ENCODE measurements at regions not wholly inside any gene's neighbourhood (a gene's known extent, or its start where the extent isn't known, plus 50 kb on each side); places are given as distances from the start of the nearest gene placed in this dataset.

DNA sequence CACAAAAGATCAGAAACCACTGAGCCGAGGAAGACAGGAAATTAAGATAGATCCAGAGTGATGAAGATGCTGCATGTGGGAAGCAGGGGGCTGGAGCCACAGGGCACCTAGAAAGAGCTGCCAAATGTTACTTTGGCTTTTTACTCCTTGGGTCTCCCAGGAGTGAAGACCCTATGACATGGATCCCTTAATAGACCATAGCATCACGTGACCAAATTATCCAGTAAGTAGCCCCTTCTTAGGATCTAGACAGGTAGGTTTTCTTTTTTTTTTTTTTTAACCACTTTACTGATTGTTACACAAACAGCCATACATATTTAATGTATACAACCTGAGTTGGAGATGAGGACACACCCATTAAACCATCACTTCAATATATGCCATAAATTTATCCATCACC, 183.9 kb upstream of the SOX21 start:
- H3K9me3 ChIP-seq (ENCODE audit: low read depth), result no peaks in the 10 kb centered on the region
- no peaks in the 10 kb centered on the region for H3K36me3 ChIP-seq
- TF ChIP-seq, protein P1, sequence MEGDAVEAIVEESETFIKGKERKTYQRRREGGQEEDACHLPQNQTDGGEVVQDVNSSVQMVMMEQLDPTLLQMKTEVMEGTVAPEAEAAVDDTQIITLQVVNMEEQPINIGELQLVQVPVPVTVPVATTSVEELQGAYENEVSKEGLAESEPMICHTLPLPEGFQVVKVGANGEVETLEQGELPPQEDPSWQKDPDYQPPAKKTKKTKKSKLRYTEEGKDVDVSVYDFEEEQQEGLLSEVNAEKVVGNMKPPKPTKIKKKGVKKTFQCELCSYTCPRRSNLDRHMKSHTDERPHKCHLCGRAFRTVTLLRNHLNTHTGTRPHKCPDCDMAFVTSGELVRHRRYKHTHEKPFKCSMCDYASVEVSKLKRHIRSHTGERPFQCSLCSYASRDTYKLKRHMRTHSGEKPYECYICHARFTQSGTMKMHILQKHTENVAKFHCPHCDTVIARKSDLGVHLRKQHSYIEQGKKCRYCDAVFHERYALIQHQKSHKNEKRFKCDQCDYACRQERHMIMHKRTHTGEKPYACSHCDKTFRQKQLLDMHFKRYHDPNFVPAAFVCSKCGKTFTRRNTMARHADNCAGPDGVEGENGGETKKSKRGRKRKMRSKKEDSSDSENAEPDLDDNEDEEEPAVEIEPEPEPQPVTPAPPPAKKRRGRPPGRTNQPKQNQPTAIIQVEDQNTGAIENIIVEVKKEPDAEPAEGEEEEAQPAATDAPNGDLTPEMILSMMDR (IDR thresholded peaks at IDR 0.05; ENCODE audit: low read depth, low read length), result no peak
- H3K27me3 ChIP-seq, result no peaks in the 10 kb centered on the region
- no peaks in the 10 kb centered on the region for H3K4me1 ChIP-seq (ENCODE audit: low read depth)
- no peak overlapping the region for H3K27ac ChIP-seq
- no peak for DNase-seq (ENCODE audit: low read depth in 1 of 2, low spot score in 1 of 2)
- H3K4me3 ChIP-seq, result no peak overlapping the region

DNA sequence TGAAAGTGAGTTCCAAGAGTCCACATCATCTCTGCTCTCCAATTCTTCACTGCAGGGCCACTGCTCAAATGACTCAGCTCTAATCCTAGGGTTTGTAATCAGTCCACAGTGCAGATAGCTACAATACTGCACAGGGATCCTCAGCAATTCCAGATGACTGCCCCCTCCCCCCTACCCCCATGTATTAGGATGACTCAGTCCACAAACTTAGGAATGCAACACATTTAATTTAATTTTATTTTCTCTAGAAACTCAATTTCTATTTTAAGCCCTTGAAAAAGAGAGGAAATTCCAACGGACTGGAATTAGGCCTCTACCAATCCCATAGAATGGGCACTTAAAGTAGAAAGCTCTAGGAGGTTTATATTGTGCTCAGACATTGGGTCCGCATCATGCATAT, 173.8 kb upstream of the SOX21 start:
- TF ChIP-seq, protein P1 (IDR thresholded peaks at IDR 0.05; ENCODE audit: low read depth, low read length), result no peak
- H3K27me3 ChIP-seq, result no peaks in the 10 kb centered on the region
- no peak overlapping the region for H3K27ac ChIP-seq
- DNase-seq (ENCODE audit: low read depth in 1 of 2, low spot score in 1 of 2), result peak in 1 of 2 donors; percentile 17
- no peaks in the 10 kb centered on the region for H3K9me3 ChIP-seq (ENCODE audit: low read depth)
- no peaks in the 10 kb centered on the region for H3K36me3 ChIP-seq
- H3K4me3 ChIP-seq, result no peak overlapping the region
- no peaks in the 10 kb centered on the region for H3K4me1 ChIP-seq (ENCODE audit: low read depth)

DNA sequence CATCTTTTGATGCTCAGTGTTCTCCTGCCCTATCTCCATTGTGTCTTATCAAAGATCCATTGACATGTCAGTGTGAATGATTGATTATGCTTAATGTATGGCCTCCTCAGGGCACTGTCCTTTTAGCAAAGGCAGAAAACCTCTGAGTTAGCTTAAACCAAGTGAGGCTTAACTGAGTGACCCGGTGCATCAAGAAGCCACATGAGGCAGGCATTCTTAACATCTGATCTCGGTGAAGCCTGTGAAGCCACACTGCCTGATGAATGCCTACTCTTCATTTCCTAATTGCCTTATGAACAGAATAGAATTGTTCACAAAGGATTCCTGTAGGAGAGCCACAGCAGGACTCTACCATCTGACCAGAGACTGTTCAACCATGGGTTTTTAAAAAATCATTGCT, 168.1 kb upstream of the SOX21 start:
- no peaks in the 10 kb centered on the region for H3K27me3 ChIP-seq
- no peaks in the 10 kb centered on the region for H3K36me3 ChIP-seq
- H3K27ac ChIP-seq, result no peak overlapping the region
- TF ChIP-seq, protein P1 (IDR thresholded peaks at IDR 0.05; ENCODE audit: low read depth, low read length), result no peak
- H3K4me3 ChIP-seq, result no peak overlapping the region
- no peaks in the 10 kb centered on the region for H3K9me3 ChIP-seq (ENCODE audit: low read depth)
- DNase-seq (ENCODE audit: low read depth in 1 of 2, low spot score in 1 of 2), result no peak
- no peaks in the 10 kb centered on the region for H3K4me1 ChIP-seq (ENCODE audit: low read depth)

DNA sequence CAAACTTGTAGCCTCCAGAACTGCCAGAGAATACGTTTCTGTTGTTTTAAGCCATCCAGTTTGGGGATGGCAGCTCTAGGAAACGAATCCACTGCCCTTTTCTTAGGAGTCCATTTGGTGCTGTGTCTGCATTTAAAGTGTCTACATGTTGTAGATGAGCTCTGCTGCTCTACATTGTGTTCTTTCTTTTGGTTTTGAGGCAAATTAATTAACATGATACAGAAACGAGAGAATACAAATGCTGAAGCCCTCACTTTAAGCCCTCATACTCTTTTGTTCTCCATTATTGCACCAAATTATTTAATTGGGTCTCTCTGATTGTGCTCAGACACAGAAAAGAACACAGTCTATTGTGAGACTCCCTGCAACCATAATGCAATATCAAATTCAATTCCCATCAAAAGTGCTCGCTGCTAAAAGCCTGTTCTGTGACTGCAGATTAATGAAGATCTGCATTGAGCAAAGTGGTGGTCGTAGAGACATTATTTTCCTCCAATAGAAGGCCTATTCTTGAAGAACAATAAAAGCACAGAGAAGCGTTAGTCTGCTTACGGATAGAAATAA, 166.3 kb upstream of the SOX21 start:
- H3K27ac ChIP-seq, result no peak overlapping the region
- no peaks in the 10 kb centered on the region for H3K4me1 ChIP-seq (ENCODE audit: low read depth)
- H3K9me3 ChIP-seq (ENCODE audit: low read depth), result no peaks in the 10 kb centered on the region
- TF ChIP-seq, protein P1 (IDR thresholded peaks at IDR 0.05; ENCODE audit: low read depth, low read length), result no peak
- DNase-seq (ENCODE audit: low read depth in 1 of 2, low spot score in 1 of 2), result no peak
- no peak overlapping the region for H3K4me3 ChIP-seq
- no peaks in the 10 kb centered on the region for H3K27me3 ChIP-seq
- H3K36me3 ChIP-seq, result no peaks in the 10 kb centered on the region

DNA sequence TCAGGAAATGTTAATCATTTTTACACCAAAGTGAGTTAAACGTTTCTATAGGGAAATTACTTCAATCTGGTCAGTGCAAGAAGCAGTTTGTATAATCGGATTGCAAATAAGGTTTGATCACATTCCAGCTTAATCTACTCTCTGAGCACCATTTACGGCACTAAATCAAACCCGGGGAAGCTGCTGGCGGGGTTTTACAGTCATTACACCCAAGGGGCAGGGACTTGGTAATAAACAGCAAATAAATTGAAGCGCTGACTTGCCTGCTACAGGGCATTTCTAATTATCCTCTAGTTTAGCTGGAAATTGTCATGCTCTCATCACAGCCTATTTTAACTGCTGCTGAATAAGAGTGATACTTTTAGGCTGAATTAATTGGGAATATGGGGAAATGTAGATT, 152.1 kb upstream of the SOX21 start:
- H3K9me3 ChIP-seq (ENCODE audit: low read depth), result no peaks in the 10 kb centered on the region
- no peak overlapping the region for H3K4me3 ChIP-seq
- H3K27ac ChIP-seq, result no peak overlapping the region
- no peaks in the 10 kb centered on the region for H3K4me1 ChIP-seq (ENCODE audit: low read depth)
- DNase-seq (ENCODE audit: low read depth in 1 of 2, low spot score in 1 of 2), result no peak
- no peaks in the 10 kb centered on the region for H3K36me3 ChIP-seq
- TF ChIP-seq, protein P1 (IDR thresholded peaks at IDR 0.05; ENCODE audit: low read depth, low read length), result no peak
- H3K27me3 ChIP-seq, result no peaks in the 10 kb centered on the region

DNA sequence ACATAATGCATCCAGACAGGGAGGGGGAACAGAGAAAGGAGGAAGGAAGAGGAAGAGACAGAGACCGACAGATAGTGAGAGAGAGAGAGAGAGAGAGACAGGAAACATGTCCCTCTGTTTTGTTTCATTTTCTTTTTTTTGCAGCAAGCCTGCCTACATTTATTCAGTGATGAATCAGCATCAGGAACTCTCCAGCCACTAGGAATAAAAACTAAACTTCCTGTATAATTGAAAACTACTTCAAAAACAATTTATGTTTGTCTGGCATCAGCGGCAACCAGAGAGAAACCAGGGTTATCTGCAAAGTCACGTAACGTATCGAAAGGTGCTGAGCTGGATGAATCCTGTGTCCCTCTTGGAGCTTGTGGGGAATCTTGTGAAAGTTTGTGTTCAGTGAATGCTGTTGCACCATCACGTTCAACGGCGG, 148.6 kb upstream of the SOX21 start:
- H3K9me3 ChIP-seq (ENCODE audit: low read depth), result no peaks in the 10 kb centered on the region
- no peak overlapping the region for H3K27ac ChIP-seq
- no peak overlapping the region for H3K4me3 ChIP-seq
- TF ChIP-seq, protein P1 (IDR thresholded peaks at IDR 0.05; ENCODE audit: low read depth, low read length), result no peak
- peak in 1 of 2 donors; percentile 30 for DNase-seq (ENCODE audit: low read depth in 1 of 2, low spot score in 1 of 2)
- H3K4me1 ChIP-seq (ENCODE audit: low read depth), result no peaks in the 10 kb centered on the region
- no peaks in the 10 kb centered on the region for H3K36me3 ChIP-seq
- no peaks in the 10 kb centered on the region for H3K27me3 ChIP-seq

All from cardiac muscle cell (in vitro differentiated cells and primary cell).